H1 (cell line): ENCODE measurements at regions not wholly inside any gene's neighbourhood (a gene's known extent, or its start where the extent isn't known, plus 50 kb on each side); places are given as distances from the start of the nearest gene placed in this dataset.

Experiments used
- EZH2 ChIP-seq: fragments of 200-600 bp; sonication (generic); IDR thresholded peaks from 2 replicates; pipeline ENCODE4 v1.7.1; 2012; ENCODE audit warnings: low read depth, mild to moderate bottlenecking, moderate library complexity, low read length, inconsistent platforms; ENCODE audit not compliant: severe bottlenecking

- no peak for TF ChIP-seq EZH2
Measured at GRCh38 chr1:208929575-208929974, 653.9 kb upstream of the CAMK1G start (continued).
